A549 (cell line): ENCODE measurements at regions not wholly inside any gene's neighbourhood (a gene's known extent, or its start where the extent isn't known, plus 50 kb on each side); places are given as distances from the start of the nearest gene placed in this dataset.

Experiments used
- ATAC-seq, 2 experiments: fragments of 200-7000 bp in 1 of 2; fragments of >200 bp in 1 of 2; cut with Nextera tagmentation in 1 of 2; cut with Tn5 transposase in 1 of 2; 3 replicates each; pipeline versions ENCODE4 v1.8.0 to v1.9.1; 2018 to 2020; ENCODE audit warnings: mild to moderate bottlenecking in 1 of 2, moderate library complexity in 1 of 2
- CTCF ChIA-PET: fragments of 300-600 bp; sonication (Branson Sonifier 250); formaldehyde crosslinking; extraction: SDS; loops from one replicate; lab custom pipeline; 2021; ENCODE audit warnings: antibody characterized with exemption, inconsistent platforms; lab: Yijun Ruan, JAX
- POLR2A ChIA-PET: fragments of 350-600 bp; formaldehyde crosslinking; extraction: SDS; loops from one replicate; lab custom pipeline; 2021; ENCODE audit warnings: antibody characterized with exemption, inconsistent platforms; lab: Yijun Ruan, JAX
- DNase-seq, 2 experiments: peaks; one replicate each; pipeline versions ENCODE4 v3.0.0 to v3.0.0-alpha.2; 2011 to 2016; ENCODE audit warnings: low read depth in 1 of 2, low spot score in 1 of 2
- FAIRE-seq: peaks from 2 replicates; lab custom pipeline; 2011; peaks lifted over from hg19 to GRCh38; lab: Jason Lieb, UNC
- H3K27ac ChIP-seq, 2 experiments: fragments of >200 bp; sonication (Bioruptor Twin); formaldehyde crosslinking; 3 replicates each; pipeline ENCODE4 v1.5.1; 2016 to 2017
- H3K4me1 ChIP-seq: fragments of >200 bp; sonication (Bioruptor Twin); formaldehyde crosslinking; 3 replicates; pipeline ENCODE4 v1.6.1; 2016
- H3K4me2 ChIP-seq: fragments of >200 bp; sonication (Bioruptor Twin); formaldehyde crosslinking; 3 replicates; pipeline ENCODE4 v1.6.1; 2016
- H3K4me3 ChIP-seq: fragments of >200 bp; sonication (Bioruptor Twin); formaldehyde crosslinking; 3 replicates; pipeline ENCODE4 v1.5.1; 2016
- H3K9me3 ChIP-seq: fragments of >200 bp; sonication (Bioruptor Twin); formaldehyde crosslinking; 3 replicates; pipeline ENCODE4 v1.6.1; 2016
- BHLHE40 ChIP-seq: IDR thresholded peaks from 2 replicates; pipeline ENCODE4 v1.6.1; 2012; ENCODE audit warnings: low read depth, low read length, inconsistent platforms
- CBX8 ChIP-seq: fragments of 200-600 bp; sonication (generic); IDR thresholded peaks from 2 replicates; pipeline ENCODE4 v1.6.1; 2016
- CEBPB ChIP-seq, 2 experiments: fragments of >200 bp in 1 of 2; sonication (Bioruptor Twin) in 1 of 2; formaldehyde crosslinking in 1 of 2; IDR thresholded peaks; 2 replicates each; pipeline ENCODE4 v1.6.1; 2012 to 2016
- CHD2 ChIP-seq: fragments of 150-350 bp; IDR thresholded peaks from 2 replicates; pipeline ENCODE4 v1.6.1; 2014; ENCODE audit warnings: low read length; ENCODE audit not compliant: partially characterized antibody
- CTCF ChIP-seq: fragments of >200 bp; sonication (Bioruptor Twin); formaldehyde crosslinking; IDR thresholded peaks from 3 replicates; pipeline ENCODE4 v1.5.1; 2016
- E2F6 ChIP-seq: IDR thresholded peaks from 2 replicates; pipeline ENCODE4 v1.6.1; 2012; ENCODE audit warnings: low read depth, borderline replicate concordance
- EP300 ChIP-seq, 2 experiments: fragments of >200 bp; sonication (Bioruptor Twin); formaldehyde crosslinking; IDR thresholded peaks; 2 replicates in 1 of 2; 3 replicates in 1 of 2; pipeline ENCODE4 v1.6.1; 2016 to 2017
- ESRRA ChIP-seq: fragments of 150-350 bp; IDR thresholded peaks from 2 replicates; pipeline ENCODE4 v1.6.1; 2014; ENCODE audit warnings: mild to moderate bottlenecking, low read length, borderline replicate concordance
- FOSB ChIP-seq: fragments of 250-450 bp; sonication (Bioruptor Pico); IDR thresholded peaks from 2 replicates; pipeline ENCODE4 v1.5.0; 2020; ENCODE audit warnings: mild to moderate bottlenecking, moderate library complexity
- FOSL2 ChIP-seq, 2 experiments: fragments of 450-650 bp in 1 of 2; fragments of >200 bp in 1 of 2; sonication (Bioruptor Twin) in 1 of 2; formaldehyde crosslinking; IDR thresholded peaks; 2 replicates each; pipeline versions ENCODE4 v1.5.0 to v1.6.1; 2016 to 2020; ENCODE audit warnings: mild to moderate bottlenecking in 1 of 2, moderate library complexity in 1 of 2
- FOXS1 ChIP-seq: fragments of 250-450 bp; sonication (Bioruptor Pico); IDR thresholded peaks from 2 replicates; pipeline ENCODE4 v1.5.0; 2020; ENCODE audit warnings: mild to moderate bottlenecking, moderate library complexity
- GATA3 ChIP-seq: IDR thresholded peaks from 2 replicates; pipeline ENCODE4 v1.6.1; 2012; ENCODE audit warnings: borderline replicate concordance
- HEYL ChIP-seq: fragments of 250-450 bp; sonication (Bioruptor Pico); IDR thresholded peaks from 2 replicates; pipeline ENCODE4 v1.8.0; 2021; ENCODE audit warnings: mild to moderate bottlenecking, moderate library complexity
- HMGXB4 ChIP-seq: fragments of 250-450 bp; sonication (Bioruptor Pico); IDR thresholded peaks from 2 replicates; pipeline ENCODE4 v1.5.0; 2021; ENCODE audit warnings: mild to moderate bottlenecking, moderate library complexity, borderline replicate concordance
- HOXB13 ChIP-seq: fragments of 250-450 bp; sonication (Bioruptor Pico); IDR thresholded peaks from 2 replicates; pipeline ENCODE4 v1.5.0; 2020; ENCODE audit warnings: low read depth, mild to moderate bottlenecking, moderate library complexity
- KDM1A ChIP-seq: fragments of 200-600 bp; sonication (generic); IDR thresholded peaks from 2 replicates; pipeline ENCODE4 v1.6.1; 2016; ENCODE audit warnings: low read depth, mild to moderate bottlenecking
- KDM5A ChIP-seq: fragments of 200-600 bp; sonication (generic); IDR thresholded peaks from 2 replicates; pipeline ENCODE4 v1.6.1; 2016; ENCODE audit warnings: antibody characterized with exemption, mild to moderate bottlenecking
- MYC ChIP-seq: IDR thresholded peaks from 2 replicates; pipeline ENCODE4 v1.6.1; 2012; ENCODE audit warnings: mild to moderate bottlenecking, inconsistent platforms, low read length, improper control_type of control experiment, borderline replicate concordance
- NFE2L2 ChIP-seq: fragments of 150-350 bp; conservative IDR thresholded peaks from 2 replicates; pipeline ENCODE4 v1.6.1; 2014; ENCODE audit warnings: low read length
- NPAS2 ChIP-seq: fragments of 250-450 bp; sonication (Bioruptor Pico); IDR thresholded peaks from 2 replicates; pipeline ENCODE4 v1.8.0; 2022; ENCODE audit warnings: mild to moderate bottlenecking, moderate library complexity, borderline replicate concordance
- PBX3 ChIP-seq: IDR thresholded peaks from 2 replicates; pipeline ENCODE4 v1.6.1; 2012
- PHF8 ChIP-seq: fragments of 200-600 bp; sonication (generic); IDR thresholded peaks from 2 replicates; pipeline ENCODE4 v1.6.1; 2016; ENCODE audit warnings: low read depth, mild to moderate bottlenecking, antibody characterized with exemption, moderate library complexity, borderline replicate concordance
- POLR2A ChIP-seq: IDR thresholded peaks from 2 replicates; pipeline ENCODE4 v1.6.1; 2012; ENCODE audit warnings: mild to moderate bottlenecking, low read length
- POLR2AphosphoS2 ChIP-seq: conservative IDR thresholded peaks from 2 replicates; pipeline ENCODE4 v1.6.1; 2012; ENCODE audit warnings: low read length, improper control_type of control experiment, inconsistent platforms
- SREBF2 ChIP-seq: fragments of 450-650 bp; IDR thresholded peaks from 2 replicates; pipeline ENCODE4 v1.6.1; 2014; ENCODE audit warnings: mild to moderate bottlenecking, moderate library complexity
- TFCP2L1 ChIP-seq: fragments of 250-450 bp; sonication (Bioruptor Pico); IDR thresholded peaks from 2 replicates; pipeline ENCODE4 v1.5.0; 2021; ENCODE audit warnings: mild to moderate bottlenecking
- ZFP36 ChIP-seq: fragments of 450-650 bp; IDR thresholded peaks from 2 replicates; pipeline ENCODE4 v1.6.1; 2014; ENCODE audit warnings: borderline replicate concordance; ENCODE audit not compliant: partially characterized antibody
- WGBS: methylation state at CpG from one replicate; pipeline ENCODE4 v1.1.6; 2017; ENCODE audit errors: missing lambda C conversion rate; 5-methylcytosine and 5-hydroxymethylcytosine counted together

- Histone ChIP-seq H3K4me3 (no peak overlapping the region), H3K9me3 (no peaks in the 10 kb centered on the region), H3K4me2 (no peak overlapping the region), H3K4me1 (peaks cover 9% of the 10 kb centered on the region; the same call in 2 of the 3 replicates), H3K27ac (no peak overlapping the region)
- TF ChIP-seq NFE2L2 (no peak), NPAS2 (CRISPR knock-in tag) (no peak)
- WGBS: 81% methylated on average over 5 of the region's 5 CpGs
- no peak for FAIRE-seq
- ATAC-seq: no peak
- no peak for DNase-seq
- CTCF ChIA-PET: no interaction called here
- POLR2A ChIA-PET: no interaction called here
These were observed 82.2 kb upstream of the LIFR start for GRCh38 chr5:38638656-38639055.

- CTCF ChIA-PET: no interaction called here
- Histone ChIP-seq H3K9me3 (0 out of 3 replicates have a peak, but pooled peaks cover 1% of the 10 kb centered on the region), H3K27ac (0 out of 6 replicates have a peak overlapping the region, but pooled peaks of 1 of the 2 experiments have one; percentile 4), H3K4me3 (no peak overlapping the region), H3K4me2 (peak overlapping the region; percentile 10; the same call in 2 of the 3 replicates), H3K4me1 (peaks cover 9% of the 10 kb centered on the region; the same call in 2 of the 3 replicates)
- TF ChIP-seq PHF8 (no peak), HEYL (no peak), TFCP2L1 (CRISPR knock-in tag) (no peak), ESRRA (no peak), PBX3 (no peak), NFE2L2 (no peak), SREBF2 (no peak), CBX8 (no peak), KDM5A (no peak), FOSL2 (IDR thresholded peaks at IDR 0.05) (no peak), FOSL2 (CRISPR knock-in tag; IDR thresholded peaks at IDR 0.05) (no peak), POLR2A (no peak), KDM1A (no peak), POLR2AphosphoS2 (no peak), CEBPB (IDR thresholded peaks at IDR 0.05) (no peak), MYC (no peak), E2F6 (no peak), FOSB (no peak), HOXB13 (CRISPR knock-in tag) (no peak), FOXS1 (CRISPR knock-in tag) (no peak), GATA3 (no peak)
- FAIRE-seq (no peak), DNase-seq (peak in 1 of 2 experiments; percentile 40), ATAC-seq (peak; percentile 57 to 60; a peak in 4 of 6 replicates)
- POLR2A ChIA-PET: no interaction called here
- 23% methylated on average over 6 of the region's 6 CpGs for WGBS
These were observed 83.2 kb upstream of the LIFR start for GRCh38 chr5:38639377-38640358.

GRCh38 chr5:38641003-38641402 is 84.6 kb upstream of the LIFR start:
- Histone ChIP-seq H3K9me3 (0 out of 3 replicates have a peak, but pooled peaks cover 3% of the 10 kb centered on the region), H3K27ac (no peak overlapping the region; a peak in 1 of 6 replicates), H3K4me1 (peaks cover 9% of the 10 kb centered on the region; the same call in 2 of the 3 replicates), H3K4me2 (no peak overlapping the region), H3K4me3 (no peak overlapping the region)
- ChIA-PET POLR2A (no interaction called here), CTCF (interaction anchor here (0.6 to 1.3 kb wide), 2 partner anchors 199 to 1610 kb away, joined by 3 to 4 read pairs; no protein-coding TSS in a partner anchor)
- ATAC-seq (no peak), FAIRE-seq (no peak), DNase-seq (no peak)
- WGBS: 82% methylated on average over 3 of the region's 3 CpGs
- TF ChIP-seq EP300 (IDR thresholded peaks at IDR 0.05) (no peak), HMGXB4 (CRISPR knock-in tag) (no peak), CHD2 (no peak), CTCF (no peak), POLR2AphosphoS2 (no peak), FOXS1 (CRISPR knock-in tag) (no peak), PHF8 (no peak), ZFP36 (no peak), BHLHE40 (no peak)
